GM23248 (cell line): ENCODE measurements at regions not wholly inside any gene's neighbourhood (a gene's known extent, or its start where the extent isn't known, plus 50 kb on each side); places are given as distances from the start of the nearest gene placed in this dataset.

Experiments
- EZH2 ChIP-seq: fragments of 200-600 bp; sonication (generic); IDR thresholded peaks from 2 replicates; pipeline ENCODE4 v1.6.1; 2018; ENCODE audit warnings: antibody characterized with exemption, mild to moderate bottlenecking; ENCODE audit not compliant: insufficient read depth, poor library complexity, severe bottlenecking
- EZH2phosphoT487 ChIP-seq: fragments of 200-600 bp; sonication (generic); IDR thresholded peaks from 2 replicates; pipeline ENCODE4 v1.6.1; 2018; ENCODE audit warnings: antibody characterized with exemption, moderate library complexity, mild to moderate bottlenecking, low read depth; ENCODE audit not compliant: insufficient read depth

- no peak for TF ChIP-seq EZH2
- TF ChIP-seq EZH2phosphoT487, result no peak
Measured at GRCh38 chr18:27899893-27900292, 277.0 kb downstream of the CDH2 start.
